SW480 (cell line): ENCODE measurements at regions not wholly inside any gene's neighbourhood (a gene's known extent, or its start where the extent isn't known, plus 50 kb on each side); places are given as distances from the start of the nearest gene placed in this dataset.
"Not testable (repeated sequence)": the region's sequence is repeated elsewhere in the genome, so short reads cannot be mapped to it uniquely, and the experiment has no call there.

Source experiments
- DNase-seq: peaks from one replicate; pipeline ENCODE4 v3.0.0-alpha.2; 2016; ENCODE audit warnings: low spot score

DNA sequence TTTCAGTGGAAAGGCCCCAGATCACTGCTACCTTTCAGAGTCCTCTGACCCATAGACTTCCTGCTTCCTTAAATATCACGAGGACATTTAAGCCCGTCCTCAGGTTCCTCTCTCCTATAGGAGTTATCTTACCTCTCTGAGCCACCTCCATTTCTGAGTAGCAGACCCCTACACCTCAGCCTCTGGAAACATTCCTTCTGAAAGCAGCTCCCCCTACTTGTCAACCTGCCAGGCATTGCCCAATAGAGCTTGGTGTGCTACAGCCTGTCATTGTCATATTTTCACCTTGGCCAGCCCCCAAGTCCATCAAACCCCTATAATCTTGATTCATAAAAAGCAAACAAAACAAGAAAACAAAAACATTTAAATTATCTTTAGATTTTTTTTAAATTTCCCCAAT is 717.9 kb upstream of the SLC8A1 start:
- no peak for DNase-seq

DNA sequence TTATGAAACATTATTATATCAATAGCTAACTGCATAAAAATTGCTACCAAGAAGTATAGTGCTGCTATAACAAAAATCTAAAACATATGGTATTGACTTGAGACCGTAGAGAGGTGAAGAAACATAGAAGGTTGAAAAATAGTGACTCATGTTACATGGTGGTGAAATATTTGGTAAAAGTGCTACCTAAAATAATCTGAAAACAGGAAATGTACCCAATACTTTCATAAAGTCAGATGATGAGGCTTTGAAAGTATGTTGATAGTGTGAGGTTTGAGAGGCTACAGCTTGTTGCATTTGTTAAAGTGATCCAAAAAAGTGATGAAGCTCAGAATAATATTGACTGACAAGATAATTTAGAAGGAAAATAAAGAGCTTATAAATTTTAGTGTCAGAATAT is 718.7 kb upstream of the SLC8A1 start:
- no peak for DNase-seq

DNA sequence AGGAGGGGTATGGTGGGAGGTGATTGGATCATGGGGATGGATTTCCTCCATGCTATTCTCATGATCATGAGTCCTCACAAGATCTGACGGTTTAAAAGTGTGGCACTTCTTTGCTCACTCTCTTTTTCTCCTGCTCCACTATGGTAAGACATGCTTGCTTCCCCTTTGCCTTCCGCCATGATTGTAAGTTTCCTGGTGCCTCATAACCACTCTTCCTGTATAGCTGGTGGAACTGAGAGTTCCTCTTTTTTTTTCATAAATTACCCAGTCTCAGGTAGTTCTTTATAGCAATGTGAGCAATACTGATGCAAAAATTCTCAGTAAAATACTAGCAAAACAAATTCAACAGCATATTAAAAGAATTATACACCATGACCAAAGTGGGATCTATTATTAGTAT is 728.5 kb upstream of the SLC8A1 start:
- no peak for DNase-seq

DNA sequence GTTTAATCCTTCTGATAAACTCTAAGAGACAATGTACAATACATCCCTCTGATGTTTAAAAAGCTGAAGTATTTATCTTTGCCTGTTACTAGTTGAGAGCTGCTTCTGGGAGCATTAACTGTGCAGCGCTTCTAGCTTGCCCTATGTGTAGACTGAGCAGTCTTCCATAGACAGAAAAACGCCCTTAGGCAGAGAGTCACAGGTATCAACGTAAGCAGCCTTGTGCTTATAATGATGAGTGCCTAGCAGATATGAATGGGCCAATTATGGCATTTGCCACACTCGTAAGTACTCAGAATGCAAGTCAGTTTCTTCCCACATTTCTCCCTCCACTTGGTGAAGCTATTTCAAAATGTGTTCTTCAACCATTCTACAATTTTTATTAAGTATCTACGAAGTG is 731.1 kb upstream of the SLC8A1 start:
- no peak for DNase-seq

DNA sequence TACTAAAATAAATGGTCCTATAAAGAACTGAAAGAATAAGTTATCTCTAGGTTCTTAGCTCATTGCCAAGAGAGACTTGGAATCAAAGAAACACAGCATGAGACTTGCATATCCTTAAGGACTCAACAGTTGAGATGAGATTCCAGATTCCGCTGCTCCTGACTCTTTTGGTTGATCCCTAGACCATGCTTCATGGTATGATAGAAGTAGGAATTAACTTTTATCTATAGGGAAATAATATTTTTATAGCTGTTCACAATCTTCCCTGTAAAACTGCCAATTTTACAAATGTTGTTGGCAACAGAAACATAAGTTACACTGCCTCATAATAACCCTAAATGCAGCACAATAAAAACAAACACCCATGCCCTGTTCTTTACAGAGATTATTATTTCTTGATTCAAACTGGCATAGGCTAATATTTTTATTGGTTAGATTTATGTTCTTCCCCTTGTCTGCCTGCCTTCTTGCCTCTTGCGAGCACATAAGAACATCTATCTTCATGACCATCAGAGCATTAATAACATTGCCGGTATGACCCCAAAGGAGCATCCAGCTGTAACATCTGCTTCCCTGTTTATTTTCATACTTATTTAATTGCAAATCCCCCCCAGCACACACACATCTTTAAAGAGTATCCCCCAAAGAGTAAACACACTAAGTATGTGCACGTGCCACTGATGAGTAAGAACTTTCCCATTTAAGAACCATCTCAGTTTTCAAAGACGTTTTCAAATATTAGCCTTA is 735.7 kb upstream of the SLC8A1 start:
- no peak for DNase-seq

DNA sequence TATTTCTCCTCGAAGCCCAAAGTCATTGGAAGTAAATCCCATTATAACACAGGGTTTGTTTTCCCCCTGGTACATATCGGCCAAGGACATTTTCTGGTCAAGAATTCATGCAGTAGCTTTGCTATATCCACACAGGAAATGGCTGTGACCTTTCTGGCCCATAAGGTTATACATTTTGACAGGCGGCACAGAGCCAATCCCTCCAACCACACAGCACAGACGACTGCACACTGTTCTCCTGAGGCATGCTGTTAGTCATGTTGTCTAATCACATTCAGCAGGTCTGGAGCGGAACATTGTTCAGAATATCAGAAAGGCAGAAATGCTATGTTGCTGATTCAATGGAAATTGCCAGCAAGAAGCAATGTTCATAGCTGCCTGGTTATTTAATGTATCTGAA is 742.3 kb upstream of the SLC8A1 start:
- peak; percentile 22 for DNase-seq

DNA sequence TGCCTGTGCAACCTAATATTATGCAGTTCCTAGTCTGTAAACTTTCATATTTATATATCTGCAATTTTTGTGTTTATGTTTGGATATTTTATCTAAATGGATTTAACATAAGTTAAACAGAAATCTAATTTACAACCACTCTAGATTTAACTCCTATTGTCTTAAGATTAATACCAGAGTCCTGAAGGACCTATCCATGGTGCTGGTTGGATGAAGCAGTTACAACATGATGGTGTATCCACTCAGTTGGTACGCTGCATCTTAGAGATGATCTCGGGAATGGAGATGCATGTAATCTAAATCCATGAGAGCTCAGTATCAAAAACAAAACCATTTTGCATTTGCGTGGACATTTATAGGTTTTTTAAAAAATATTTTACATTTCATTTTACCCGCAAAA is 745.9 kb upstream of the SLC8A1 start:
- no peak for DNase-seq

DNA sequence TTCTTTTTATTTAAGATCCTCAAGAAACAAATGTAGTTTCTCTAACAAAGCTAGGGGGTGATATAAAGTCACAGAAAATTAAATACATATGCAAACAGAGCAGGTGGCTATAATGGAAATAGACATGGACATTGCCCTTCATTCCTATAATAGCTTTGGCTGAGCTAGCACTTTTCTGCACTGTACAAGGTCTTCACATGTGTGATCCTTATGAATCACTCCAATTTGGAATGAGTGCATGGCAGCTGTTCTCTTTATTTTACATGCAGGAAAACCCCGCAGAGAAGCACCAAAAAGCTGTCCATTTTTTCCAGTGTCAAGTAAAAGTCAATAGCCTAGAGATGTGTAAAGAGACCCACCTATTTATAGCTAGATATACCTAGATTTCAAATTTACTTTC is 747.4 kb upstream of the SLC8A1 start:
- DNase-seq, result no peak

DNA sequence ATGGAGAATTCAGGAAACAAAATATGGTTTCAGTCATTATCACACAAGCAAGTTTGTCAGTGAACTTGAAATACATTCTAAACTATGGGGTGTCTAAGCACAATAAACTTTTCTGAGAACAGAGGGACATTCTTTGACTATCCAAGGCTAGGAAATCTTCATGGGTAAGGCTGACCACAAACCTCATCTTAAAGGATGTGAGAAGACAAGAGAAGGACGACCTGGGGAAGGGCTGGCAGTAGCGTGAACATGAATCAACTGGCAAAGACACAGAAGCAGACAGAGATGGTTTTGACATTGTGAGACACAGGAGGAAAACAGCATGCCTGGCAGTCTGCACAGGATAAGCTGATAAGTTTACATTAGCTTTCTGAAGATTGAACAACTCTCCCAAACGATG is 752.4 kb upstream of the SLC8A1 start:
- no peak for DNase-seq

DNA sequence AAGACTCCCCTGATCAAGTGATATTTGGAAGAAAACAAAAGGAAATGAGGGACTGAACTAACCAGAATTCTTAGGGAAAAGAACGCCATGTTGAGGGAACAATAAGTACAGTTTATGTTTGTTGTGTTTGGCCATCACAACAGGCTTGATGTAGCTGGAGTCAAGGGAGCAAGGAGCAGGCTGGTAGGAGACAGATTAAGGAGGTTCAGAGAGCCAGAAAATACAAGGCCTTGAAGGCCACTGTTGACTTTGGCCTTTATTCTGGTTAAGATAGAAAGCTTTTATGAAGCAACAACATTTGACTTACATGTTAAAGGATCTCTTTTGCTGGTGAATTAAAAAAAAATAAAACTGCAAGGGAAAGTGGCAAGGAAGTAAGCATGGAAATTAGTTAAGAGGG is 754.1 kb upstream of the SLC8A1 start:
- no peak for DNase-seq

DNA sequence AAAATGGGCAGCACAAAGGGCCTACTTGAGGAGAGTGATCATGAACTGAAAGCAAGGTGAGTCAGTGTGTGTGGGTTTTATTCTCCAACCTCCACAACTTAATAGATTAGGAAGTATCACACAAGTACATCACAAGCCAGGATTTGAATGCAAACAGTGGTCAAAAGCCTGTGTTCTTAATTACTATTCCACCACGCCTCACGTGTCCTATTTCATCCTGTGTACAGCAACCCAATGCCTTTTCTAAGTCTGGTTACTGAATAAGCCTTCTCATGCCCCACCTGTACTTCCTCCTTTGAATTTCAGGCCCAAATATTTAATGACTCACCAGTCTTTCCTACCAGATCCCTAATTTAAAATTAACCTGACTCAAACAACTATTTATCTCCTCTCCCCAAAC is 755.7 kb upstream of the SLC8A1 start:
- peak; percentile 84 for DNase-seq

DNA sequence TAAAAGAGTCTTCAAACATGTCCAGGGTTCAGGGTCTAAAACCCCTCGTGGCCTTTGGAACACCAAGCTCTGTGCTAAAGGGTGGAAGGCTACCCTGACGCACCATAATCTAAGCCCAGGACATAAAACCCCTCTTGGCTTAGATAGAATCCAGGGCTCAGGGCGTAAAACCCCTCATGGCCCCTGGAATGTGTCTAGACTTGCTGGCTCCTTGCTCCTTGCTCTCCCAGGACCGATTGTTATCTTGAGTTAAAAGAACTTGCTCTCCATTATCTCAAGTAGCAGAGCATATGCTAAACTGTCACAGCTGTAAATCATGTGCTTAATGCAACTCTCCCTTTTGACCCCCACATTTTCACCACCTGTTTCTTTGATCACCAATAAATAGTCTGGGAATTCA is 758.1 kb upstream of the SLC8A1 start:
- DNase-seq, result not testable (repeated sequence)

DNA sequence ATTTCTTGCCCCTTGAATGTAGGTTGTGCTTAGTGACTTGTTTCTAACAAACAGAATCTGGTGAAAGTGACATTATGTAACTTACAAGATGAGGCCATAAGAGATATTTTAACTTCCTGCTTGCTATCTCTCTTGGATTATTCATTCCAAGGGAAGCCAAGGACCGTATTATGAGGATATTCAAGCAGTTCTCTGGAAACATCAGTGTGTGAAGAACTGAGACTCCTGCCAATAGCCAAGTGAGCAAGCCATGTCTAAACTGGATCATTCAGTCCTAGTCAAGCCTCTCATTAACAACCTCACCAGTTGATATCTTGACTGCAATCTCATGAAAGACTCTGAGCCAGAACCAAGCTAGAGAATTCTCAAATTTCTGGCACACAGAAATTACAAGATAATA is 765.1 kb upstream of the SLC8A1 start:
- no peak for DNase-seq

DNA sequence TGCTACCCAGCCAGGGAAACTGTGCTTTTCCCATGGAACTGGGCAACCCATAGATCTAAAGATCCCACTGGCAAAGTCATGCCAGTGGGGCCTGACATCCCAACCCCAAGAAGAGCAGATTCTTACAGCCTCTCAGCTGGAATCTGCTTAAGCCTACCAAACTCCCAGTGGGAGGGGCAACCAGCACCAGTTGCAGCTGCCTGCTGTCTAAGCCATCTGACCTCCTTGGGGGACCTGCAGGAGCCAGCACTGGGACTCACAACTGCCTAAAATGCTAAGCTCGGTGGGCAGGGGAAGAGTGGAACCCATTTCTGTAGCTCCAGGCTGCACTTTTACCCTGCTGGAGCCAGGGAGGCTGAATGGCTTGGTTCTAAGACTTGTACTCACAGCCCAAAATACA is 770.7 kb upstream of the SLC8A1 start:
- no peak for DNase-seq

DNA sequence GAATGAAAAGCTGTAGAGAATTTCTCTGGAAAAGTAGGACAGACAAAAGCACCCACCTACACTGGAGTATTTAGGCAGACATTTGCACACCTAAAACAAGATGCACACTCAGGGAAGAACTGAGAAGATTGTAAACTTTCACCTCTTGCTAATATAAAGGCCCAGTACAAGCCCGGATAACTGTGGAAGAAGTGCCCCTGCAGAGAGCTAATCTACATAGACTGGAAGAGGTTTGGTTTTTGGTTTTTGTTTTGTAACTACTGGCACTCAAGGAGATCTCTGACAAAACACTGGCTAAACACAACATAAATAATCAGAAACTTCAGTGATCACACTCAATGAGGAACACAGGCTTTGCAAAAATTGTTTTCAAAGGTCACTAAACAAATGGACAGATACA is 782.2 kb upstream of the SLC8A1 start:
- DNase-seq, result no peak

DNA sequence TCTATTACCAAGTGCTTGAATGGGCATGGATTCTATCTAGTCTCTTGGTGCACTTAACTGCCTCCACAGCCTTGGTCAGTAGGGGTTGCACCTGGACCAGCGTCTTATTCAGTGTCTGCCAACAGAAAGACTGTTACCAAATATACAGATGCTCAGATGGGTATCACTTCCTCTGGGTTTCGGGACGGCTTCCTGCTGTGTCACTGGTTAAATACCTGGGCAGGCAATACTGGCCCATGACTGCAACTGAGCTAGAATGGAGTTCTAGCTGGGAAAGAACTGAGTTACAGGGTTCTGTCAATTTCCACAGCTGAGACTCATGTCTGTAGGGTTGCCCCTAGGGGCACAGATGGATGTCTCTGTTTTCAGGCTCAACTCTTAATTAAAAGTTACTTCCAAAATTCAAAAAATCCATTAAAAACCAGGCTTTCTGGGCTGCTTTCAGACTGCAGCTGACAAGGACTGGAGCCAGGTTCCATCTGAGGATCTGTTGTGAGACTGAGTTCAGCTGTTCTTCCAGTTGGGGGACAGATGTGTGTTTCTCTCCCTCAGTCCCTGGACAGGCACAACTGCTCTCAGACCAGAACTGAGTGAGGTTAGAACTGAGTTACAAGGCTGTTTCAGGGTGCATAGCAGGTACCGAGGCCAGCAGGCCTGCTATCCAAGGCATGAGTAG is 789.6 kb upstream of the SLC8A1 start:
- no peak for DNase-seq

DNA sequence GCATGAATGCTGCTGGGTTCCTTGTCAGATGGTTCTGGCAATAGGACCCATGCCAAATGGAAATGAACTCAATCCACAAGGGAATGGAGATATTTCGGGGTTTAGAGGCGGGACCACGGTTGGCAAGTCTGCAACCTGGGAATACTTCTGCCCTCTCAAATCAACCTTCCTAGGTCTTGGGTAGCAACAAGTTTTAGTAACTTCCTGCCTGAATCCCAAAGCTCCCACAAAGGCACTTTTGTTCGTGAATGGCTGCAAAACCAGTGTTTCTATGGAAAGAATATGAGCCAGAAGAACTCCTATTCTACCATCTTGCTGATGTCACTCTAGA is 790.1 kb upstream of the SLC8A1 start:
- no peak for DNase-seq

DNA sequence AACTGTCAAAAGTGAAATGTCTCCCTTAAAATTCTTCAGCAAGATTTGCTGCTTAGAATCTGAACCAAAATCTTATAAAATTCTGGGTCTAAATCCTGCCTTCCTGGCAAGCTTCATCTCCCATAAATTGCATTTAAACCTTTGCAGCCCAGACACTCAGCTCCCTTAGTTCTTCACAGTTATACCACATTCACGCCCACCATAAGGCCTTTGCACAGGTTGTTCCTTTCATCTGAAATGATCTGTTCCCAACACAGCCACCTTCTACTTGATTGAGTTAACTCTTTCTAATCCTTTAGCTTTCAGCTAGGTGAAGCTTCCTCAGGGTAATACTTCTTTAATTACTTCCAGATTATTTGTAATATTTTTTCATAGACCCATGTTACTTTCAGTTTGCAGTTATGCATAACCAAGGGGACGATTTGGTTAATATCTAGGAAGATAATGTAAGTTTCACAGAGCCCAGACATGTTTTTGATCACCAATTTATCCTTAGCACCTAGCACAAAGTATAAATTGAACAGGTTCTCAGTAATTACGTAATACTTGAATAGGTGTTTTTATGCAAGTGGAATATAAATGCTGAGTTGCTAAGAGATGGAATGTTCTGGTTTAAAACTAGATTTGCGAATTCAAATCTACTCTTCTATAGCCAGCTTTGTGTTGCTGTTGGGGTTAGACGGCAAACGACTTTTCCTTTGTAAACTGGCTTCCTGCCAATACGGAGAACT is 779.7 kb upstream of the PKDCC start:
- DNase-seq, result no peak

DNA sequence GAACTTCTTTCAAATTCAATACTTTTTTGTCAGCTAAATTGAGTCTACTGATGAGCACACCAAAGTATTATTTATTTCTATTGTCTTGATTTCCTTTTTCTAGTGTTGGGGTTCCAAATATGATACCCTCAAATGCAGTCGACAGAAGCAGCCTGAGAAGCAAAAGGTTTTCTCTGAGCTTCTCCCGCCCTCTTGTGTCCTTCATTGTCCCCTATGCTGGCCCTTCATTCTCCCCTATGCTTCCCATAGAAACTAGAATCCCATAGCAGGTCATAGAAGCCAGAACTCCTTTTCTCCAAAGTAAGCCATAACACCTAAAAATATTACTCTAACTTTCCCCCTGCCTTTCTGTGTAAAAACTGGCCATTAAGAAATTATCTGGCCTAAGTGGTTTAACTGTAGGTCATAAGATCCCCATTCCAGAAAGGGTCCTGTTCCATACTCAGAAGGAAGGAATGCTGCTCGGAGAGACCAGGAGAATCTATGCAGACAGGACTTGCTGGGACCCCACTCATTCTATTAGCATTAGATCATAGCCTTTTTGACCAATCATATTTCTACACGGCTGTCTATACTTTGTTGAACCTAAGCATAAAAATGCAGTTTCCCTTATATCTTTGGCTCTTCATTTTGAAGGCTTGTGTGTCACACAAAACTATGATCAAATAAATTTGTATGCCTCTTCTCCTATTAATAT is 764.6 kb upstream of the PKDCC start:
- DNase-seq, result no peak

DNA sequence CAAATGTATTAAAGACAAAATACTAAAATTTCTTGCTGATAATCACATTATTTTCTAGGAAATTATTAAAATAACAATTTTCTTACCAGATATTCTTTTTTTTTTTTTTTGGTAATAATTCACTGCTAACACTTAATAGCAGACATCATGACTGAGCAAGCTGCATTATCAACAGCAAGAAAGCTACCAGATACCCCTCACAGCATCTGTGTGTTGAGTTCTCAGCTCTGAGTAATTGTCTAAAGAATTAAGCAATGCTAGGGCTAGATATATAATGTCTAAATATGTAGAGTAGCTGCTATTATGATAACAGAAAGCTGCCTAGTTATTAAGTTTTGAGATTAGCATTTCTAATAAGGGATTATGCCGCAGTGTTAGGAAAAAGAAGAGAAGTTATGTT is 754.3 kb upstream of the PKDCC start:
- DNase-seq, result no peak

DNA sequence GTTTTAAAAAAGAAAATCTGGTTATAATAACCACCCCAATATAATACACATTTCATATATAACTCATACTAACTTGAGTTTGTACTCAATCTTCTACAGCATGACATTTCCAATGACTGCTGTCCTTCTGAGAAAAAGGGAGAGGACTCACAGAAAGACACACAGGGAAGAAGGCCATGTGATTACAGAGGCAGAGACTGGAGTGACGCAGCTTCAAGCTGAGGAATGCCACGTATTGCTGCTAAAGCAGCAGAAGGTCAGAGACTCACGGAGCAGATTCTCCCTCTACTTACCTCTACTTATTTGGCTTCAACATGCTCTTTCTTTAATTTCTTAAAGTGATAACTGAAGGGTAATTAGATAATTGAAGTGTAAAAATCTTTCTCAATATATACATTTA is 753.5 kb upstream of the PKDCC start:
- no peak for DNase-seq

DNA sequence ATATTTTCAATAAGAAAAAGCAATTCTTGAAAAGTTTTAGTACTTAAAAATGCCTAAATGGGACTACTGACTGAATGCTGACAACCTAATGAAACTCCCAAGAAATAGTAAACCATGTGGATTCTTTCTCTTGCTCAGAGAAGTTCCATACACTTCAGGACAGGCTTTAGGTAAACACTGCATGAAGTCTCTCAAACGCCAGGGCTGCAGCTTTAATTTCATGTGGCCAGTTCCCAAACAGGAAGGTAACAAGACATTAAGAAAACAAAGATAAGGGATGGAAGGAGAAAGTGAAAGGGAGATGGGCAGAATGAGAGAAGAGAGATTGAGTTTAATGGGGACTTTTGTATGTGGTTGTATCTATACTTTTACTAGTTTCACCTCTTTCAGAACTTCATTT is 734.7 kb upstream of the PKDCC start:
- DNase-seq, result no peak

DNA sequence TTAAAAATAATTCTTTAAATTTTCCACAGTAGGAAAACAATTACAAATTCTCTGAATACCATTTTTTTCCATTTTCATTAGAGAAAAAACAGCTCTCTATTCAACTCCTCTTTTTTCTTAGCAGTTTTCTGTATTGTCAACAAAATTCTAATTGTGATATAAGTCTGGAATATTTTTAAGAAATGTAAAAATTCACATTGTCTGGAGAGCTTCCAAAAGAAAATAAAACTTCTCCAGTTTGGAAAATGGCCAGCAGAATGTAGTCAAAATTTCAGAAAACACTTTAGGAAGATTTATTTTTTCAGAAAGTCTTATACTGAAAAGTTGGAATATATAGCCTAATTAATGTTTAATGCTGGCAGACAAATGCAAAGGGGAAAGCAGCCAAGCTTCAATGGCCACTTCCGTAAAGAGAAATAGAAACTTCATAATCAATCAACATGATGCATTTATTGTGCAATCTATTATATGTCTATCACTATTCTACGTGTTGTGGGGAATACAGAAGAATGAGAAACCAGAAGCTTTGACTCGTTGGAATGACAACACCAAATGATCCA is 733.2 kb upstream of the PKDCC start:
- DNase-seq, result no peak
